Mesodermal cell (in vitro differentiated cells): ENCODE measurements at regions not wholly inside any gene's neighbourhood (a gene's known extent, or its start where the extent isn't known, plus 50 kb on each side); places are given as distances from the start of the nearest gene placed in this dataset.

Experiments used
- H3K27ac ChIP-seq: 2 replicates; pipeline ENCODE4 v1.7.0; 2013; ENCODE audit warnings: mild to moderate bottlenecking, low read depth, low read length, moderate library complexity; ENCODE audit not compliant: severe bottlenecking
- H3K36me3 ChIP-seq: 2 replicates; pipeline ENCODE4 v1.7.1; 2013; ENCODE audit warnings: mild to moderate bottlenecking, low read length, moderate library complexity; ENCODE audit not compliant: control insufficient read depth, insufficient read depth
- H3K4me1 ChIP-seq: one replicate; pipeline ENCODE4 v1.7.1; 2013; ENCODE audit warnings: mild to moderate bottlenecking, low read length; ENCODE audit not compliant: insufficient read depth, control insufficient read depth, poor library complexity, severe bottlenecking
- H3K4me3 ChIP-seq: 2 replicates; pipeline ENCODE4 v1.7.0; 2013; ENCODE audit warnings: low read length, control low read depth, mild to moderate bottlenecking; ENCODE audit not compliant: insufficient read depth, poor library complexity, severe bottlenecking; ENCODE audit errors: extremely low read depth
- H3K9me3 ChIP-seq: 2 replicates; pipeline ENCODE4 v1.7.1; 2013; ENCODE audit warnings: mild to moderate bottlenecking, low read length, moderate library complexity; ENCODE audit not compliant: control insufficient read depth
- WGBS, 2 experiments: methylation state at CpG; one replicate each; pipeline ENCODE4 v1.1.5; 2013; ENCODE audit warnings: missing lambda C conversion rate in 2 of 2; ENCODE audit not compliant: insufficient coverage in 2 of 2; 5-methylcytosine and 5-hydroxymethylcytosine counted together

- Histone ChIP-seq H3K9me3 (peaks cover 8% of the 10 kb centered on the region), H3K4me3 (no peak overlapping the region), H3K27ac (no peak overlapping the region), H3K4me1 (no peaks in the 10 kb centered on the region), H3K36me3 (no peaks in the 10 kb centered on the region)
- WGBS, 2 experiments = 83% methylated on average over 1 of the region's 4 CpGs; no CpG with 5 or more reads in 1 of the 2 experiments
These were observed 51.6 kb upstream of the C15orf39 start for GRCh38 chr15:75149867-75150709.

GRCh38 chr15:75151214-75152128 is 50.2 kb upstream of the C15orf39 start:
- H3K36me3 ChIP-seq = no peaks in the 10 kb centered on the region
- H3K4me1 ChIP-seq = no peaks in the 10 kb centered on the region
- H3K27ac ChIP-seq = no peak overlapping the region
- WGBS, 2 experiments = 78 to 88% methylated on average over 4 to 5 of the region's 5 CpGs
- H3K4me3 ChIP-seq = no peak overlapping the region
- H3K9me3 ChIP-seq = peaks cover 4% of the 10 kb centered on the region
